NT2/D1 (cell line): ENCODE measurements at regions not wholly inside any gene's neighbourhood (a gene's known extent, or its start where the extent isn't known, plus 50 kb on each side); places are given as distances from the start of the nearest gene placed in this dataset.

ENCODE experiments used
- DNase-seq: peaks from one replicate; pipeline ENCODE4 v3.0.0-alpha.2; 2011; ENCODE audit warnings: low read depth, low spot score
- H3K27me3 ChIP-seq: 2 replicates; pipeline ENCODE4 v1.6.0; 2011; ENCODE audit warnings: mild to moderate bottlenecking; ENCODE audit not compliant: insufficient read length, insufficient read depth
- H3K36me3 ChIP-seq: 2 replicates; pipeline ENCODE4 v1.6.1; 2011; ENCODE audit warnings: mild to moderate bottlenecking, low read length, mixed read lengths; ENCODE audit not compliant: insufficient read depth, insufficient read length
- H3K4me1 ChIP-seq: 2 replicates; pipeline ENCODE4 v1.5.1; 2011; ENCODE audit not compliant: insufficient read depth, insufficient read length
- H3K4me3 ChIP-seq: 2 replicates; pipeline ENCODE4 v1.5.1; 2011; ENCODE audit warnings: low read depth; ENCODE audit not compliant: insufficient read length
- H3K9ac ChIP-seq: 2 replicates; pipeline ENCODE4 v1.6.0; 2011; ENCODE audit warnings: low read depth; ENCODE audit not compliant: insufficient read length
- H3K9me3 ChIP-seq: 2 replicates; pipeline ENCODE4 v1.5.1; 2011; ENCODE audit warnings: mild to moderate bottlenecking, low read length; ENCODE audit not compliant: insufficient read depth
- SUZ12 ChIP-seq: IDR thresholded peaks from 2 replicates; pipeline ENCODE4 v1.6.1; 2011; ENCODE audit not compliant: insufficient read length, insufficient read depth; ENCODE audit errors: extremely low read depth
- YY1 ChIP-seq: IDR thresholded peaks from 2 replicates; pipeline ENCODE4 v1.6.1; 2011; ENCODE audit not compliant: insufficient read length, insufficient read depth
- ZNF274 ChIP-seq: IDR thresholded peaks from 2 replicates; pipeline ENCODE4 v1.6.1; 2011; ENCODE audit warnings: mild to moderate bottlenecking, low read depth, low read length

- no peaks in the 10 kb centered on the region for H3K36me3 ChIP-seq
- H3K4me3 ChIP-seq = no peak overlapping the region
- no peak for TF ChIP-seq YY1
- TF ChIP-seq ZNF274 = no peak
- TF ChIP-seq SUZ12 = no peak
- no peaks in the 10 kb centered on the region for H3K27me3 ChIP-seq
- DNase-seq = no peak
- no peak overlapping the region for H3K9ac ChIP-seq
- H3K4me1 ChIP-seq = peaks cover 2% of the 10 kb centered on the region
- H3K9me3 ChIP-seq = no peaks in the 10 kb centered on the region
Measured at GRCh38 chr18:73887801-73888200, 259.8 kb downstream of the FBXO15 start.

DNA sequence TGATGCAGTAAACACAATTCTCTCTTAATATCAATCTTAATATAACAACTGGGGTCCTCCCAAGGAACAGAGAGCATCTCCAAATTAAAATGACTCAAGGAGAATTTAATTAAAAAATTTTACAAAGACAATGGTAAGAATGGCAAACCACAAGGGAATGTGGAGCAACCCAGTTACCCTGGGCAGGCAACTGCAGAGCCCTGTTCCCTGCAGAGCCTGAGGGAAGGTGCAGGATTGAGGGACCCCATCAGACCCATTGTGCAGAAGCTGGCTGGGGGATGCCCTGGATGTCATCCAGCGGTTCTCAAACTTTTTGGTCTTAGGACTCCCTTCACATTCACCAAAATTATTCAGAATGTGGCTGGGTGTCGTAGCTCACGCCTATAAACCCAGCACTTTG, 262.8 kb downstream of the FBXO15 start:
- no peak for TF ChIP-seq ZNF274
- no peak for TF ChIP-seq YY1
- no peak for TF ChIP-seq SUZ12
- H3K27me3 ChIP-seq = no peaks in the 10 kb centered on the region

GRCh38 chr18:73881396-73881917, 266.2 kb downstream of the FBXO15 start:
- Histone ChIP-seq H3K4me1 (no peaks in the 10 kb centered on the region), H3K9me3 (no peaks in the 10 kb centered on the region), H3K27me3 (no peaks in the 10 kb centered on the region), H3K4me3 (no peak overlapping the region), H3K36me3 (no peaks in the 10 kb centered on the region), H3K9ac (no peak overlapping the region)
- no peak for DNase-seq
- TF ChIP-seq YY1 (no peak), ZNF274 (no peak), SUZ12 (no peak)

More for the DNA sequence above, 262.8 kb downstream of the FBXO15 start:
- Histone ChIP-seq H3K4me3 (no peak overlapping the region), H3K36me3 (no peaks in the 10 kb centered on the region), H3K4me1 (no peaks in the 10 kb centered on the region), H3K9me3 (no peaks in the 10 kb centered on the region), H3K9ac (no peak overlapping the region)
- DNase-seq = no peak

- no peak overlapping the region for H3K9ac ChIP-seq
- TF ChIP-seq YY1 (no peak), ZNF274 (no peak)
- no peaks in the 10 kb centered on the region for H3K36me3 ChIP-seq
- H3K4me1 ChIP-seq = no peaks in the 10 kb centered on the region
- no peak for DNase-seq
- H3K9me3 ChIP-seq = no peaks in the 10 kb centered on the region
- no peaks in the 10 kb centered on the region for H3K27me3 ChIP-seq
- no peak overlapping the region for H3K4me3 ChIP-seq
Measured at GRCh38 chr18:73880387-73880786, 267.2 kb downstream of the FBXO15 start.

- H3K4me3 ChIP-seq = no peak overlapping the region
- no peaks in the 10 kb centered on the region for H3K27me3 ChIP-seq
- no peak overlapping the region for H3K9ac ChIP-seq
- H3K4me1 ChIP-seq = no peaks in the 10 kb centered on the region
- H3K36me3 ChIP-seq = no peaks in the 10 kb centered on the region
- DNase-seq = no peak
- no peak for TF ChIP-seq ZNF274
- no peak for TF ChIP-seq SUZ12
- no peak for TF ChIP-seq YY1
- H3K9me3 ChIP-seq = no peaks in the 10 kb centered on the region
Measured at GRCh38 chr18:73879766-73880165, 267.9 kb downstream of the FBXO15 start.

- Histone ChIP-seq H3K27me3 (no peaks in the 10 kb centered on the region), H3K9me3 (no peaks in the 10 kb centered on the region), H3K4me3 (no peak overlapping the region), H3K9ac (no peak overlapping the region), H3K36me3 (no peaks in the 10 kb centered on the region), H3K4me1 (no peaks in the 10 kb centered on the region)
- TF ChIP-seq ZNF274 (no peak), SUZ12 (no peak), YY1 (no peak)
- no peak for DNase-seq
Measured at GRCh38 chr18:73879328-73879727, 268.3 kb downstream of the FBXO15 start.

DNA sequence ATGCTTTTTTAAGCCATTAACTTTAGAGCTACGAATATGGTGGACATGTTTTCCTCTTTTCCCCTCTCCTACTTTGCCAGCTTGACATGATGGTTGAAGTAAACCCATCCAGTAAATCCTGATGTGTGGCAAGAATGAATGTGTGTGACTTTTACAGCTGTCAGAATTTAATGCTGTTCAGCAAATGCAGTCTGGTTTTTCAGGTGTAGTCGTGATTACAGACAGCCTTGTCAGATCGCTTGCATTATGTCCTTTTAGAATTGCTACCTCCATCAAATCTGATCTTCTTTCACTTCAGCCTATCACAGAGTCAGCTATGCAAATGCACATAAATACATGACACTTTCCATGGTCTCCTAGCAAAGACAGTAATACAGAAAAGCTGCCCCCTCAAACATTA, 278.5 kb downstream of the FBXO15 start:
- Histone ChIP-seq H3K9me3 (no peaks in the 10 kb centered on the region), H3K4me1 (no peaks in the 10 kb centered on the region), H3K9ac (no peak overlapping the region), H3K27me3 (no peaks in the 10 kb centered on the region), H3K4me3 (no peak overlapping the region), H3K36me3 (no peaks in the 10 kb centered on the region)
- TF ChIP-seq SUZ12 = no peak
- TF ChIP-seq YY1 = no peak
- TF ChIP-seq ZNF274 = no peak
- DNase-seq = no peak

GRCh38 chr18:73861771-73862170, 285.9 kb downstream of the FBXO15 start:
- DNase-seq = no peak
- no peaks in the 10 kb centered on the region for H3K36me3 ChIP-seq
- H3K4me3 ChIP-seq = no peak overlapping the region
- H3K9ac ChIP-seq = no peak overlapping the region
- no peak for TF ChIP-seq YY1
- TF ChIP-seq SUZ12 = no peak
- no peak for TF ChIP-seq ZNF274
- no peaks in the 10 kb centered on the region for H3K4me1 ChIP-seq
- no peaks in the 10 kb centered on the region for H3K9me3 ChIP-seq
- H3K27me3 ChIP-seq = no peaks in the 10 kb centered on the region
